Esophagus squamous epithelium (tissue), 4 donors: ENCODE measurements at regions not wholly inside any gene's neighbourhood (a gene's known extent, or its start where the extent isn't known, plus 50 kb on each side); places are given as distances from the start of the nearest gene placed in this dataset.
"Not testable (repeated sequence)": the region's sequence is repeated elsewhere in the genome, so short reads cannot be mapped to it uniquely, and the experiment has no call there.

ENCODE experiments used
- POLR2A ChIP-seq, 4 donors: fragments of 450-650 bp; IDR thresholded peaks; one replicate each; pipeline ENCODE4 v1.6.1; 2017; ENCODE audit warnings: antibody characterized with exemption in 4 of 4, mild to moderate bottlenecking in 4 of 4, moderate library complexity in 3 of 4
- TF ChIP-seq, protein P1 (sequence below), 6 experiments: fragments of 450-650 bp in 4 of 6; fragments of 200-600 bp in 2 of 6; sonication (generic) in 2 of 6; IDR thresholded peaks; one replicate each; pipeline ENCODE4 v1.5.1; 2016 to 2019; ENCODE audit warnings: antibody characterized with exemption in 6 of 6, mild to moderate bottlenecking in 4 of 6, moderate library complexity in 4 of 6

DNA sequence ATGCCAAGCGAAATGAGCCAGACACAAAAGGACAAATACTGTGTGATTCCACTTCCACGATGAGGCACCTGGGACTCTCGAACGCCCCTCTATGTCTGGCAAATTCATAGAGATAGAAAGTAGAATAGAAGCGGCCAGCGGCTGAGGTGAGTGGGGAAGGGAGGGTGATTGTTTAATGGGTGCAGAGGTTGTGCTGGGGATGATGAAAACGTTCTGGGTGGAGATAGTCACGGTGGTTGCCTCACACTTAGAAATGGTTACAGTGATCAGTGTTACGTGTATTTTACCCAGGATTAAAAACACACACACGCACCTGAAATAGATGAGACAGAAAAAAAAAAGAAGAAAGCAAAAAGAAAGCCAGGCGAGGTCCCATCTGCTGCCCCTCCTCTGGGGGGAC, 4057.0 kb upstream of the TPTE start:
- not testable (repeated sequence) for TF ChIP-seq POLR2A (IDR thresholded peaks at IDR 0.05)
- TF ChIP-seq, protein P1, sequence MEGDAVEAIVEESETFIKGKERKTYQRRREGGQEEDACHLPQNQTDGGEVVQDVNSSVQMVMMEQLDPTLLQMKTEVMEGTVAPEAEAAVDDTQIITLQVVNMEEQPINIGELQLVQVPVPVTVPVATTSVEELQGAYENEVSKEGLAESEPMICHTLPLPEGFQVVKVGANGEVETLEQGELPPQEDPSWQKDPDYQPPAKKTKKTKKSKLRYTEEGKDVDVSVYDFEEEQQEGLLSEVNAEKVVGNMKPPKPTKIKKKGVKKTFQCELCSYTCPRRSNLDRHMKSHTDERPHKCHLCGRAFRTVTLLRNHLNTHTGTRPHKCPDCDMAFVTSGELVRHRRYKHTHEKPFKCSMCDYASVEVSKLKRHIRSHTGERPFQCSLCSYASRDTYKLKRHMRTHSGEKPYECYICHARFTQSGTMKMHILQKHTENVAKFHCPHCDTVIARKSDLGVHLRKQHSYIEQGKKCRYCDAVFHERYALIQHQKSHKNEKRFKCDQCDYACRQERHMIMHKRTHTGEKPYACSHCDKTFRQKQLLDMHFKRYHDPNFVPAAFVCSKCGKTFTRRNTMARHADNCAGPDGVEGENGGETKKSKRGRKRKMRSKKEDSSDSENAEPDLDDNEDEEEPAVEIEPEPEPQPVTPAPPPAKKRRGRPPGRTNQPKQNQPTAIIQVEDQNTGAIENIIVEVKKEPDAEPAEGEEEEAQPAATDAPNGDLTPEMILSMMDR (IDR thresholded peaks at IDR 0.05), result not testable (repeated sequence)
